GM10266 (cell line): ENCODE measurements at regions not wholly inside any gene's neighbourhood (a gene's known extent, or its start where the extent isn't known, plus 50 kb on each side); places are given as distances from the start of the nearest gene placed in this dataset.

Experiments used
- DNase-seq: peaks from one replicate; pipeline ENCODE4 v3.0.0; 2012; ENCODE audit errors: extremely low spot score
- CTCF ChIP-seq: IDR thresholded peaks from 2 replicates; pipeline ENCODE4 v1.5.1; 2012; ENCODE audit warnings: mild to moderate bottlenecking, low read depth; ENCODE audit not compliant: control insufficient read depth, insufficient read depth; ENCODE audit errors: missing control alignments

GRCh38 chr5:27830546-27830945 is 792.2 kb upstream of the CDH9 start:
- DNase-seq = no peak
- TF ChIP-seq CTCF = no peak

GRCh38 chr5:27821681-27822080 is 783.3 kb upstream of the CDH9 start:
- no peak for TF ChIP-seq CTCF
- no peak for DNase-seq

- DNase-seq = no peak
- TF ChIP-seq CTCF = no peak
Measured at GRCh38 chr5:27818888-27819287, 780.5 kb upstream of the CDH9 start.

GRCh38 chr5:27814983-27815382 is 776.6 kb upstream of the CDH9 start:
- no peak for DNase-seq
- TF ChIP-seq CTCF = no peak

- no peak for TF ChIP-seq CTCF
- DNase-seq = no peak
Measured at GRCh38 chr5:27814286-27814685, 775.9 kb upstream of the CDH9 start.

- DNase-seq = no peak
- no peak for TF ChIP-seq CTCF
Measured at GRCh38 chr5:27810458-27810857, 772.1 kb upstream of the CDH9 start.

GRCh38 chr5:27797220-27797619 is 758.8 kb upstream of the CDH9 start:
- DNase-seq = no peak
- no peak for TF ChIP-seq CTCF
